Testis (tissue), 2 donors: ENCODE measurements at regions not wholly inside any gene's neighbourhood (a gene's known extent, or its start where the extent isn't known, plus 50 kb on each side); places are given as distances from the start of the nearest gene placed in this dataset.

Experiments used
- DNase-seq: peaks from one replicate; pipeline ENCODE4 v3.0.0-alpha.2; 2019
- H3K27ac ChIP-seq, 2 donors: fragments of 200-600 bp; sonication (generic); one replicate each; pipeline ENCODE4 v1.5.1; 2019
- H3K27me3 ChIP-seq: fragments of 200-600 bp; sonication (generic); one replicate; pipeline ENCODE4 v1.5.1; 2019
- H3K36me3 ChIP-seq: fragments of 200-600 bp; sonication (generic); one replicate; pipeline ENCODE4 v1.5.1; 2017; ENCODE audit warnings: low read depth; ENCODE audit errors: missing control alignments
- H3K4me1 ChIP-seq: fragments of 200-600 bp; sonication (generic); one replicate; pipeline ENCODE4 v1.5.1; 2019
- H3K4me3 ChIP-seq, 2 donors: fragments of 200-600 bp; sonication (generic); one replicate each; pipeline ENCODE4 v1.5.1; 2017 to 2019
- H3K9me3 ChIP-seq: fragments of 200-600 bp; sonication (generic); one replicate; pipeline ENCODE4 v1.5.1; 2017
- CTCF ChIP-seq, 3 experiments: fragments of 450-650 bp in 2 of 3; fragments of 200-600 bp in 1 of 3; sonication (generic) in 1 of 3; IDR thresholded peaks; one replicate each; pipeline ENCODE4 v1.5.1; 2016 to 2019; ENCODE audit warnings: antibody characterized with exemption in 3 of 3, mild to moderate bottlenecking in 2 of 3, moderate library complexity in 1 of 3
- POLR2A ChIP-seq: fragments of 450-650 bp; IDR thresholded peaks from one replicate; pipeline ENCODE4 v1.6.1; 2017; ENCODE audit warnings: antibody characterized with exemption, mild to moderate bottlenecking, moderate library complexity
- WGBS, 2 donors: methylation state at CpG; one replicate each; pipeline ENCODE4 v1.1.5; 2018; 5-methylcytosine and 5-hydroxymethylcytosine counted together
- intact Hi-C: fragments of 100-400 bp; cut with DNase I; formaldehyde crosslinking; loops from one replicate; pipeline ENCODE4 v1.15.1; 2023; ENCODE audit warnings: low total_unique reads

DNA sequence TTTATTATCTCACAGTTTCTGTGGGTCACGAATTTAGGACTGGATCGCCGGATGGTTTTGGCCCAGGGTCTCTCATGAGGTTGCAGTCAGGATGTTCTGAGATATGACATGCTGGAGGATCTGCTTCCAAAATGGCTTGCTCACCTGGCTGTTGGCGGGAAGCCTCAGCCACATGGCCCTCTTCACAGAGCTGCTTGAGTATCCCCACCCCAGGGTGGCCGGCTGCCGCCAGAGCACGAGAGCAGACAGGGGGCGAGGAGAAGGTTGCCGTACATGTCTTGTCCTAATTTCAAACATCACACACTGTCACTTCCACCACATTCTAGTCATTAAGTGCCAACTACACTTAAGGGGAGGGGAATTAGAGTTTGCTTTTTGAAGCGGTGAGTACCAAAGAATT, 365.8 kb downstream of the FGFR2 start:
- Histone ChIP-seq H3K4me1 (no peaks in the 10 kb centered on the region), H3K36me3 (no peaks in the 10 kb centered on the region), H3K27me3 (no peaks in the 10 kb centered on the region), H3K9me3 (no peaks in the 10 kb centered on the region), H3K4me3 (no peak overlapping the region), H3K27ac (no peak overlapping the region)
- TF ChIP-seq CTCF (IDR thresholded peaks at IDR 0.05) (no peak), POLR2A (no peak)
- 79 to 91% methylated on average over 7 to 10 of the region's 10 CpGs for WGBS, 2 donors
- DNase-seq = no peak
- intact Hi-C loops = no loop called here

DNA sequence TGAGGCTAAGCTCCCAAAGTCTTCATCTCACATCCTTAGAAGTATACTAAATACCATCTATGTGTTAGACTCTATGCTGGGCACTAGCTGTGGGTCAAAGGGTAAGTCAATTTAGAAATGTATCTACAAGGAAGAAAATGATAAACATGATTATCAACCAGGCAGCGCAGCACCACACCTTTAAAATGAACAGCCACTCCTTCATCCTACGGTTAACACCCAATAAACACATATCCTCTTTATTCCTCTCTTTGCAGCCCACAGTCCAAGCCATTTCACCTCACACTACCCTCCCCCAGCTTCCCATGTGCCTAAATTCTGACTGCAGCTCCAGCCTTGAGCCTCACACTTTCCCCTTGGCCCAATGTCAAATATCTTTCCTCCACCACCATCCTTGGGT, 362.6 kb downstream of the FGFR2 start:
- TF ChIP-seq POLR2A = no peak
- no peak for TF ChIP-seq CTCF (IDR thresholded peaks at IDR 0.05)
- H3K9me3 ChIP-seq = no peaks in the 10 kb centered on the region
- no peak overlapping the region for H3K4me3 ChIP-seq
- intact Hi-C loops = no loop called here
- H3K27ac ChIP-seq = no peak overlapping the region
- H3K36me3 ChIP-seq = no peaks in the 10 kb centered on the region
- 95 to 97% methylated on average over 2 of the region's 2 CpGs for WGBS, 2 donors
- no peaks in the 10 kb centered on the region for H3K4me1 ChIP-seq
- no peak for DNase-seq
- no peaks in the 10 kb centered on the region for H3K27me3 ChIP-seq

- no peak overlapping the region for H3K4me3 ChIP-seq
- no peaks in the 10 kb centered on the region for H3K4me1 ChIP-seq
- DNase-seq = no peak
- H3K27me3 ChIP-seq = no peaks in the 10 kb centered on the region
- 88 to 90% methylated on average over 4 of the region's 4 CpGs for WGBS, 2 donors
- H3K36me3 ChIP-seq = no peaks in the 10 kb centered on the region
- no peak overlapping the region for H3K27ac ChIP-seq
- intact Hi-C loops = no loop called here
- no peaks in the 10 kb centered on the region for H3K9me3 ChIP-seq
- TF ChIP-seq CTCF (IDR thresholded peaks at IDR 0.05) = no peak
- no peak for TF ChIP-seq POLR2A
Observed at GRCh38 chr10:121236621-121237020, 361.6 kb downstream of the FGFR2 start.

- H3K4me3 ChIP-seq = no peak overlapping the region
- no peak overlapping the region for H3K27ac ChIP-seq
- no peak for DNase-seq
- no peaks in the 10 kb centered on the region for H3K4me1 ChIP-seq
- H3K9me3 ChIP-seq = no peaks in the 10 kb centered on the region
- no peak for TF ChIP-seq POLR2A
- H3K27me3 ChIP-seq = no peaks in the 10 kb centered on the region
- no peaks in the 10 kb centered on the region for H3K36me3 ChIP-seq
- 82 to 85% methylated on average over 2 of the region's 2 CpGs for WGBS, 2 donors
- intact Hi-C loops = no loop called here
Observed at GRCh38 chr10:121237718-121238117, 360.5 kb downstream of the FGFR2 start.

GRCh38 chr10:121240011-121240410, 358.2 kb downstream of the FGFR2 start:
- H3K4me1 ChIP-seq = no peaks in the 10 kb centered on the region
- H3K9me3 ChIP-seq = no peaks in the 10 kb centered on the region
- no peak overlapping the region for H3K4me3 ChIP-seq
- no peaks in the 10 kb centered on the region for H3K27me3 ChIP-seq
- intact Hi-C loops = no loop called here
- H3K27ac ChIP-seq = no peak overlapping the region
- WGBS, 2 donors = 64 to 86% methylated on average over 4 of the region's 4 CpGs
- TF ChIP-seq POLR2A = no peak
- no peak for TF ChIP-seq CTCF (IDR thresholded peaks at IDR 0.05)
- peak; percentile 19 for DNase-seq
- no peaks in the 10 kb centered on the region for H3K36me3 ChIP-seq
